B cell (primary cell): ENCODE measurements at regions not wholly inside any gene's neighbourhood (a gene's known extent, or its start where the extent isn't known, plus 50 kb on each side); places are given as distances from the start of the nearest gene placed in this dataset.

Experiments used
- CTCF ChIP-seq: fragments of 200-600 bp; IDR thresholded peaks from one replicate; pipeline ENCODE4 v1.8.0; 2022; ENCODE audit warnings: antibody characterized with exemption, mild to moderate bottlenecking
- EZH2 ChIP-seq: IDR thresholded peaks from 2 replicates; pipeline ENCODE4 v1.6.1; 2012; ENCODE audit warnings: borderline replicate concordance, low read depth, mild to moderate bottlenecking, moderate library complexity, low read length; ENCODE audit not compliant: insufficient read depth, poor library complexity, severe bottlenecking

- TF ChIP-seq CTCF (no peak), EZH2 (no peak)
Observed at GRCh38 chr14:44798386-44799242, 163.1 kb downstream of the KLHL28 start.
